Smooth muscle cell (in vitro differentiated cells): ENCODE measurements at regions not wholly inside any gene's neighbourhood (a gene's known extent, or its start where the extent isn't known, plus 50 kb on each side); places are given as distances from the start of the nearest gene placed in this dataset.

ENCODE experiments used
- DNase-seq: peaks from one replicate; lab custom pipeline; 2025; ENCODE audit not compliant: unreplicated experiment; lab: John Stamatoyannopoulos, UW
- H2AFZ ChIP-seq: fragments of 200-600 bp; sonication (generic); 2 replicates; pipeline ENCODE4 v1.6.0; 2016; ENCODE audit warnings: antibody characterized with exemption, low read depth, mild to moderate bottlenecking
- H3F3A ChIP-seq: fragments of 200-600 bp; sonication (generic); 2 replicates; pipeline ENCODE4 v1.6.0; 2017; ENCODE audit warnings: antibody characterized with exemption, low read depth
- H3K27ac ChIP-seq: fragments of 200-600 bp; sonication (generic); 2 replicates; pipeline ENCODE4 v1.5.1; 2016; ENCODE audit warnings: low read depth, mild to moderate bottlenecking
- H3K27me3 ChIP-seq: fragments of 200-600 bp; sonication (generic); 2 replicates; pipeline ENCODE4 v1.6.1; 2016; ENCODE audit warnings: low read depth, mild to moderate bottlenecking
- H3K36me3 ChIP-seq: fragments of 200-600 bp; sonication (generic); 2 replicates; pipeline ENCODE4 v1.5.1; 2016; ENCODE audit warnings: low read depth
- H3K4me1 ChIP-seq: fragments of 200-600 bp; sonication (generic); 2 replicates; pipeline ENCODE4 v1.5.1; 2016; ENCODE audit warnings: low read depth
- H3K4me2 ChIP-seq: fragments of 200-600 bp; sonication (generic); 2 replicates; pipeline ENCODE4 v1.6.0; 2016; ENCODE audit warnings: mild to moderate bottlenecking
- H3K4me3 ChIP-seq: fragments of 200-600 bp; sonication (generic); 2 replicates; pipeline ENCODE4 v1.5.1; 2016; ENCODE audit warnings: mild to moderate bottlenecking
- H3K79me2 ChIP-seq: fragments of 200-600 bp; sonication (generic); 2 replicates; pipeline ENCODE4 v1.6.0; 2016; ENCODE audit warnings: low read depth, mild to moderate bottlenecking
- H3K9ac ChIP-seq: fragments of 200-600 bp; sonication (generic); 2 replicates; pipeline ENCODE4 v1.6.0; 2016; ENCODE audit warnings: low read depth
- H3K9me3 ChIP-seq: fragments of 200-600 bp; sonication (generic); replicated peaks from 2 replicates; pipeline ENCODE4 v1.5.1; 2016; ENCODE audit warnings: low read depth
- H4K20me1 ChIP-seq: fragments of 200-600 bp; sonication (generic); 2 replicates; pipeline ENCODE4 v1.6.0; 2016; ENCODE audit warnings: low read depth
- CTCF ChIP-seq: fragments of 200-600 bp; sonication (generic); IDR thresholded peaks from 2 replicates; pipeline ENCODE4 v1.5.1; 2017; ENCODE audit warnings: borderline replicate concordance, mild to moderate bottlenecking, antibody characterized with exemption; ENCODE audit not compliant: insufficient read depth, poor library complexity, severe bottlenecking
- WGBS: methylation state at CpG from one replicate; pipeline ENCODE4 v1.1.7; 2016; ENCODE audit warnings: low lambda C conversion rate; 5-methylcytosine and 5-hydroxymethylcytosine counted together

GRCh38 chr5:124602925-124603650, 143.4 kb downstream of the ZNF608 start:
- H3K4me2 ChIP-seq: no peak overlapping the region
- 96% methylated on average over 1 of the region's 1 CpG for WGBS

GRCh38 chr5:124599028-124599973, 147.1 kb downstream of the ZNF608 start:
- Histone ChIP-seq H3K9me3 (no peaks in the 10 kb centered on the region), H3K27ac (peak overlapping the region; percentile 83), H3K36me3 (no peaks in the 10 kb centered on the region), H3K9ac (peak overlapping the region; percentile 6), H3K4me2 (peak overlapping the region; percentile 76), H2AFZ (no peak overlapping the region), H3K27me3 (no peaks in the 10 kb centered on the region), H3K4me1 (peaks cover 27% of the 10 kb centered on the region), H4K20me1 (no peaks in the 10 kb centered on the region), H3F3A (peaks cover 27% of the 10 kb centered on the region), H3K79me2 (no peaks in the 10 kb centered on the region), H3K4me3 (no peak overlapping the region)
- DNase-seq: no peak
- TF ChIP-seq CTCF: no peak
- 15% methylated on average over 10 of the region's 10 CpGs for WGBS

More at GRCh38 chr5:124602925-124603650, 143.4 kb downstream of the ZNF608 start:
- DNase-seq: no peak
- peaks cover 17% of the 10 kb centered on the region for H3F3A ChIP-seq
- peaks cover 32% of the 10 kb centered on the region for H3K4me1 ChIP-seq
- H3K79me2 ChIP-seq: no peaks in the 10 kb centered on the region
- H3K9ac ChIP-seq: no peak overlapping the region
- no peaks in the 10 kb centered on the region for H4K20me1 ChIP-seq
- H3K4me3 ChIP-seq: no peak overlapping the region
- H3K27me3 ChIP-seq: no peaks in the 10 kb centered on the region
- H3K36me3 ChIP-seq: no peaks in the 10 kb centered on the region
- H3K27ac ChIP-seq: no peak overlapping the region
- H3K9me3 ChIP-seq: no peaks in the 10 kb centered on the region
- no peak overlapping the region for H2AFZ ChIP-seq
- TF ChIP-seq CTCF: no peak

GRCh38 chr5:124596595-124597421, 149.6 kb downstream of the ZNF608 start:
- no peak for DNase-seq
- Histone ChIP-seq H2AFZ (no peak overlapping the region), H3K9me3 (no peaks in the 10 kb centered on the region), H3K4me1 (peaks cover 30% of the 10 kb centered on the region), H3K27ac (peak overlapping the region; percentile 83), H3K4me2 (peak overlapping the region; percentile 53), H3F3A (peaks cover 27% of the 10 kb centered on the region), H3K36me3 (no peaks in the 10 kb centered on the region), H3K4me3 (no peak overlapping the region), H3K27me3 (no peaks in the 10 kb centered on the region), H4K20me1 (no peaks in the 10 kb centered on the region), H3K9ac (peak overlapping the region; percentile 68), H3K79me2 (no peaks in the 10 kb centered on the region)
- no peak for TF ChIP-seq CTCF
- 15% methylated on average over 5 of the region's 5 CpGs for WGBS
